H9 (cell line): ENCODE measurements at regions not wholly inside any gene's neighbourhood (a gene's known extent, or its start where the extent isn't known, plus 50 kb on each side); places are given as distances from the start of the nearest gene placed in this dataset.

Experiments used
- DNase-seq: peaks from one replicate; pipeline ENCODE4 v3.0.0-alpha.2; 2017
- H2AFZ ChIP-seq: one replicate; pipeline ENCODE4 v1.6.1; 2013; ENCODE audit warnings: mild to moderate bottlenecking, low read length, control low read depth, moderate library complexity
- H2AK5ac ChIP-seq: 2 replicates; pipeline ENCODE4 v1.6.1; 2013; ENCODE audit warnings: low read length, control low read depth, mixed read lengths; ENCODE audit not compliant: insufficient read length
- H2BK120ac ChIP-seq: one replicate; pipeline ENCODE4 v1.6.1; 2013; ENCODE audit warnings: low read depth, mild to moderate bottlenecking, low read length, control low read depth, inconsistent platforms; ENCODE audit not compliant: poor library complexity, severe bottlenecking
- H2BK12ac ChIP-seq: 2 replicates; pipeline ENCODE4 v1.6.1; 2013; ENCODE audit warnings: low read length, control low read depth, mixed read lengths, low read depth; ENCODE audit not compliant: insufficient read length
- H2BK15ac ChIP-seq: 2 replicates; pipeline ENCODE4 v1.6.1; 2013; ENCODE audit warnings: low read depth, low read length, control low read depth
- H2BK20ac ChIP-seq: one replicate; pipeline ENCODE4 v1.6.1; 2013; ENCODE audit warnings: low read depth, mild to moderate bottlenecking, low read length, control low read depth, inconsistent platforms; ENCODE audit not compliant: poor library complexity, severe bottlenecking
- H2BK5ac ChIP-seq: 2 replicates; pipeline ENCODE4 v1.6.1; 2013; ENCODE audit warnings: low read length, control low read depth, mixed read lengths; ENCODE audit not compliant: insufficient read length
- H3K14ac ChIP-seq: 2 replicates; pipeline ENCODE4 v1.6.1; 2013; ENCODE audit warnings: low read length, control low read depth; ENCODE audit not compliant: insufficient read depth
- H3K18ac ChIP-seq: 2 replicates; pipeline ENCODE4 v1.6.1; 2013; ENCODE audit warnings: low read depth, mild to moderate bottlenecking, mixed read lengths, low read length, control low read depth; ENCODE audit not compliant: insufficient read length
- H3K23ac ChIP-seq: 2 replicates; pipeline ENCODE4 v1.6.1; 2013; ENCODE audit warnings: low read length, control low read depth, mixed read lengths, low read depth; ENCODE audit not compliant: insufficient read length
- H3K23me2 ChIP-seq: 2 replicates; pipeline ENCODE4 v1.6.1; 2013; ENCODE audit warnings: low read depth, mild to moderate bottlenecking, mixed read lengths, low read length, control low read depth; ENCODE audit not compliant: insufficient read length, poor library complexity, severe bottlenecking
- H3K27ac ChIP-seq: 2 replicates; pipeline ENCODE4 v1.5.1; 2013; ENCODE audit warnings: low read length, control low read depth, mixed read lengths, low read depth; ENCODE audit not compliant: insufficient read length
- H3K27me3 ChIP-seq: 2 replicates; pipeline ENCODE4 v1.6.1; 2013; ENCODE audit warnings: low read length, control low read depth, inconsistent platforms; ENCODE audit not compliant: insufficient read depth
- H3K4ac ChIP-seq: 2 replicates; pipeline ENCODE4 v1.6.1; 2013; ENCODE audit warnings: low read depth, mild to moderate bottlenecking, control low read depth, inconsistent platforms, low read length, moderate library complexity
- H3K4me1 ChIP-seq: 2 replicates; pipeline ENCODE4 v1.6.1; 2013; ENCODE audit warnings: low read length, control low read depth, inconsistent platforms; ENCODE audit not compliant: insufficient read depth
- H3K4me2 ChIP-seq: 2 replicates; pipeline ENCODE4 v1.6.1; 2013; ENCODE audit warnings: low read length, control low read depth, mixed read lengths; ENCODE audit not compliant: insufficient read length, insufficient read depth
- H3K56ac ChIP-seq: 2 replicates; pipeline ENCODE4 v1.6.1; 2013; ENCODE audit warnings: low read depth, mild to moderate bottlenecking, mixed read lengths, low read length, control low read depth; ENCODE audit not compliant: insufficient read length
- H3K79me1 ChIP-seq: 2 replicates; pipeline ENCODE4 v1.6.1; 2013; ENCODE audit warnings: low read depth, mild to moderate bottlenecking, moderate library complexity, low read length, control low read depth, inconsistent platforms; ENCODE audit not compliant: insufficient read depth, poor library complexity, severe bottlenecking
- H3K79me2 ChIP-seq: 2 replicates; pipeline ENCODE4 v1.6.1; 2013; ENCODE audit warnings: low read length, control low read depth, inconsistent platforms; ENCODE audit not compliant: insufficient read depth
- H3K9ac ChIP-seq: 2 replicates; pipeline ENCODE4 v1.6.1; 2013; ENCODE audit warnings: low read length, control low read depth, mixed read lengths; ENCODE audit not compliant: insufficient read length; ENCODE audit errors: extremely low read depth
- H3K9me3 ChIP-seq: one replicate; pipeline ENCODE4 v1.6.1; 2013; ENCODE audit warnings: low read depth, low read length, inconsistent platforms; ENCODE audit not compliant: control insufficient read depth
- H3T11ph ChIP-seq: one replicate; pipeline ENCODE4 v1.6.1; 2013; ENCODE audit warnings: mild to moderate bottlenecking, low read length, control low read depth, inconsistent platforms
- H4K20me1 ChIP-seq: one replicate; pipeline ENCODE4 v1.6.1; 2013; ENCODE audit not compliant: control insufficient read depth, insufficient read length, insufficient read depth
- H4K5ac ChIP-seq: 2 replicates; pipeline ENCODE4 v1.6.1; 2013; ENCODE audit warnings: low read depth, mild to moderate bottlenecking, mixed read lengths, low read length, control low read depth; ENCODE audit not compliant: insufficient read length
- H4K8ac ChIP-seq: replicated peaks from 2 replicates; pipeline ENCODE4 v1.6.1; 2013; ENCODE audit warnings: low read length, control low read depth, mixed read lengths, low read depth; ENCODE audit not compliant: insufficient read length
- H4K91ac ChIP-seq: 2 replicates; pipeline ENCODE4 v1.6.1; 2013; ENCODE audit warnings: low read depth, mild to moderate bottlenecking, moderate library complexity, mixed read lengths, low read length, control low read depth; ENCODE audit not compliant: insufficient read length
- H3K27ac Mint-ChIP-seq, 3 experiments: 2 replicates in 2 of 3; 3 replicates in 1 of 3; pipeline ENCODE4 v1.8.0; 2020 to 2021; ENCODE audit warnings: mixed read lengths in 3 of 3, mild to moderate bottlenecking in 1 of 3, moderate library complexity in 1 of 3
- H3K27me3 Mint-ChIP-seq: 2 replicates; pipeline ENCODE4 v1.8.0; 2021; ENCODE audit warnings: low read depth, mild to moderate bottlenecking, moderate library complexity, mixed read lengths
- H3K36me3 Mint-ChIP-seq, 3 experiments: 2 replicates in 2 of 3; 3 replicates in 1 of 3; pipeline ENCODE4 v1.8.0; 2020 to 2021; ENCODE audit warnings: low read depth in 3 of 3, mixed read lengths in 3 of 3; ENCODE audit not compliant: insufficient read depth in 1 of 3
- H3K4me1 Mint-ChIP-seq, 2 experiments: 2 replicates each; pipeline ENCODE4 v1.8.0; 2020; ENCODE audit warnings: mixed read lengths in 2 of 2
- H3K4me3 Mint-ChIP-seq, 2 experiments: 2 replicates in 1 of 2; 3 replicates in 1 of 2; pipeline ENCODE4 v1.8.0; 2020 to 2021; ENCODE audit warnings: mild to moderate bottlenecking in 2 of 2, mixed read lengths in 2 of 2, moderate library complexity in 1 of 2
- H3K9me3 Mint-ChIP-seq, 2 experiments: 2 replicates in 1 of 2; 3 replicates in 1 of 2; pipeline ENCODE4 v1.8.0; 2020; ENCODE audit warnings: mild to moderate bottlenecking in 2 of 2, mixed read lengths in 2 of 2, moderate library complexity in 1 of 2
- WGBS: extraction: QIAGEN DNeasy Blood & Tissue Kit; methylation state at CpG from one replicate; pipeline ENCODE4 v1.1.7; 2013; ENCODE audit warnings: missing lambda C conversion rate, low lambda C conversion rate, mixed read lengths; ENCODE audit not compliant: insufficient read length; ENCODE audit errors: extremely low coverage; 5-methylcytosine and 5-hydroxymethylcytosine counted together
- TF ChIP-seq, protein P1 (sequence below): fragments of 200-600 bp; sonication (generic); conservative IDR thresholded peaks from 3 replicates; pipeline ENCODE4 v1.8.0; 2021; ENCODE audit warnings: antibody characterized with exemption, mild to moderate bottlenecking

DNA sequence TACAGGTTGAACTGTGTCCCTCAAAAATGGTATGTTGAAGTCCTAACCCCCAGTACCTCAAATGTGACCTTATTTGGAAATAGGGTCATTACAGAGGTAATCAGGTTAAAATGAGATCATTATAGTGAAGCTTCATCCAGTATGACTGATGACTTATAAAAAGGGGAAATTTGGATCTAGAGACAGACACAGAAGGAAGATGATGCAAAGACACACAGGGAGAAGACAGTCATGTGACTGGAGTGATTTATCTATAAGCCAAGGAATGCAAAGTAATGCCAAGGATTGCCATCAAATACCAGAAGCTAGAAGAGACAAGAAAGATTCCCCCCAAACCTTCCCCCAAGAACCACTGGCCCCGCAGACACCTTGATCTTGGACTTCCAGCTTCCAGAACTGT is 155.2 kb downstream of the RBMX2 start:
- Histone ChIP-seq H4K91ac (no peak overlapping the region), H3K18ac (no peak overlapping the region), H2AFZ (no peak overlapping the region), H3K4me1 (no peaks in the 10 kb centered on the region), H3K4ac (no peak overlapping the region), H3K79me1 (no peaks in the 10 kb centered on the region), H3K27ac (no peak overlapping the region), H3K79me2 (no peaks in the 10 kb centered on the region), H3T11ph (no peak overlapping the region), H3K4me2 (no peak overlapping the region), H3K9ac (no peak overlapping the region), H3K23ac (no peak overlapping the region), H3K14ac (no peak overlapping the region), H2BK15ac (no peak overlapping the region), H3K23me2 (no peaks in the 10 kb centered on the region), H2BK120ac (no peak overlapping the region), H2BK12ac (no peak overlapping the region), H2BK5ac (no peak overlapping the region), H3K9me3 (no peaks in the 10 kb centered on the region), H4K8ac (no peak overlapping the region), H2BK20ac (no peak overlapping the region), H3K27me3 (no peaks in the 10 kb centered on the region), H4K5ac (no peak overlapping the region), H4K20me1 (no peaks in the 10 kb centered on the region), H2AK5ac (no peak overlapping the region), H3K56ac (no peak overlapping the region)
- Mint-ChIP-seq H3K27ac (no peak overlapping the region), H3K4me1 (no peaks in the 10 kb centered on the region), H3K36me3 (no peaks in the 10 kb centered on the region), H3K4me3 (no peak overlapping the region), H3K9me3 (no peaks in the 10 kb centered on the region), H3K27me3 (peaks cover 22% of the 10 kb centered on the region)
- TF ChIP-seq, protein P1, sequence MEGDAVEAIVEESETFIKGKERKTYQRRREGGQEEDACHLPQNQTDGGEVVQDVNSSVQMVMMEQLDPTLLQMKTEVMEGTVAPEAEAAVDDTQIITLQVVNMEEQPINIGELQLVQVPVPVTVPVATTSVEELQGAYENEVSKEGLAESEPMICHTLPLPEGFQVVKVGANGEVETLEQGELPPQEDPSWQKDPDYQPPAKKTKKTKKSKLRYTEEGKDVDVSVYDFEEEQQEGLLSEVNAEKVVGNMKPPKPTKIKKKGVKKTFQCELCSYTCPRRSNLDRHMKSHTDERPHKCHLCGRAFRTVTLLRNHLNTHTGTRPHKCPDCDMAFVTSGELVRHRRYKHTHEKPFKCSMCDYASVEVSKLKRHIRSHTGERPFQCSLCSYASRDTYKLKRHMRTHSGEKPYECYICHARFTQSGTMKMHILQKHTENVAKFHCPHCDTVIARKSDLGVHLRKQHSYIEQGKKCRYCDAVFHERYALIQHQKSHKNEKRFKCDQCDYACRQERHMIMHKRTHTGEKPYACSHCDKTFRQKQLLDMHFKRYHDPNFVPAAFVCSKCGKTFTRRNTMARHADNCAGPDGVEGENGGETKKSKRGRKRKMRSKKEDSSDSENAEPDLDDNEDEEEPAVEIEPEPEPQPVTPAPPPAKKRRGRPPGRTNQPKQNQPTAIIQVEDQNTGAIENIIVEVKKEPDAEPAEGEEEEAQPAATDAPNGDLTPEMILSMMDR: no peak
- no peak for DNase-seq
- WGBS: no CpG with 5 or more reads among the region's 1 CpG
